GM21367 (cell line): ENCODE measurements at regions not wholly inside any gene's neighbourhood (a gene's known extent, or its start where the extent isn't known, plus 50 kb on each side); places are given as distances from the start of the nearest gene placed in this dataset.

Experiments used
- ATAC-seq: cut with Tn5 transposase; IDR thresholded peaks from one replicate; pipeline ENCODE4 v1.9.1; 2021; ENCODE audit not compliant: unreplicated experiment

DNA sequence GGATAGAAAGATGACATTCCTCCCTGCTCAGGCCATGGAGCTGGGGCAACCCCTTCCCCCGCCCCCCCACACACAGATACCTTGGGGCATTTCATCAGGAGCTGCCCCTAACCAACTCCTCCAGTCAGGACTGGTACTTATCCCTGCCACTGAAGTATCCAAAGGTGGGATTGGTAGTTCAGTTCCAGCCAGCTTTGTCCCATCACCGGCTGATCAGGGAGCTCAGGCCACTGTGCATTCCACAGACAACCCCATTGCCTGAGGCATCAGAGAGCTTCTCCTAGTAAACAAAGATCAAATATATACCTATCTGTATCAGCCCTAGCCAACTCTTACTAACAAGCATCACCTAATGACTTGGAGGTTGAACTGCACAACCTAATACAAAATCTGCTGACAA, 218.2 kb upstream of the FMR1 start:
- ATAC-seq = no peak

DNA sequence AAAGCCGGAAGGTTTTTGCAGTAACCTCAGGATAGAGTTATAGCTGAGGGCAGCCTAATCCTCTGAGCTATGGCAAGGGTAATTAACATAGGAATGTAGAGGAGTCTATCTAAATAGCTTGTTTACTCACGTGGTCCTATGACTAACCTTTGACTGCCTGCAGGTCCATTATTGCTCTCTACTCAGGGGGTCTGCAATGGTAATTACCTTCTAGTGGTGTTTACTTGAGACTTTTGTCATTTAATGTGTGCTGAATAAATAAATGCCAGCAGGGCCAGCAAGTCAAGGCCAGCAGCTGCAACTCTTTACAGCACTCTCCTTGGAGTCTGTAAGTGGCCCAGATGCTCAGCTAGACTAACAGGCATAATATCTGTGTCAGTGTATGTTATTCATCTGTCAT, 212.7 kb upstream of the FMR1 start:
- no peak for ATAC-seq

DNA sequence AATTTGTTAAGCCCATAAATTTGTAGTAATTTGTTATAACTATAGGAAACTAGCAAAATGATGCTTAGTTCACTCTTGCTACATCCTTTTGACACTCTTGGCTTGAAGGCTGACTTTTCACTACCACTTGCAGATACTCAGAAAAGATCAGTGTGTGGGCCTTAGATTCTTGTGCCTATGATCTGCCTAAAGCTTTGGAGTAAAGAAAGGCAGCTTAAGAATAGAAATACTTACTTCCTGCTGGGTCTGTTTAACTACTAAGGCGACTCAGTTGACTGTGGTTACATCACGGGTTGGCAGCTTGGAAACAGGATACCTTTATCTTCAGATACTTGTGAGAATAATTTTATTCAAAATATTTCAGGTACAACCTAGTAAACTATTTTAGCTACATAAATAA, 201.4 kb upstream of the FMR1 start:
- no peak for ATAC-seq

DNA sequence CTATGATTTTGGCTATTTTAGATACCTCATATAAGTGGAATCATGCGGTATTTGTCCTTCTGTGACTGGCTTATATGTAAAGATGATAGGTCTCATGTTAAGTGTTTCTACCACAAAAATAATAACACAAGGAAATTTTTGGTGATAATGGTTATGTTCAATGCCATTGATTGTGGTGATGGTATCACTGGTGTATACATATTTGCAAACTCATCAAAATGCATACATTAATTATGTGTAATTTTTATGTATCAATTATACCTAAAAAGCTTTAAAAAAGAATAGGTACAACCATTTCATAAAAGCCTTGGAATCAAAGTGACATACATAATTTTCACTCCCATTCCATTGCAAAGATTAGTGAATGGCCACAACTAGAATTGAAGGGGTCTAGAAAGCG, 178.3 kb upstream of the FMR1 start:
- ATAC-seq = no peak

DNA sequence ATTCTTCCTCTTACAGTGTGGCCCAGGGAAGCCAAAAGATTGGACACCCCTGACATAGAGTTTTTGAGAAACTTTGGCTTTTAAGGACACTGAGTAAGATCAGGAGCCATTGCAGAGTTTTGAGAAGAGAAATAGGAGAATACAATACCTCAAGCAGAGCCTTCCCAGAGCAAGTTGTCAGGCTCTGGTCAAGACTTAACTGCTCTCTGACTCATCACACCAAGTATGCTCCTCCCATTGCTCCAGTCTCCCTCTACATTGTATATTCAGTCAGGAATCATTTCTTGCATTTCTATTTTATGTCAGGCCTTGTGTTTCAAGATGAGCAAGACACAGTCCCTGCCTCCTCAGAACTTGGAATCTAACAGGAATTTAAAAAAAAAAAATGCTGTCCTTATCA, 176.4 kb upstream of the FMR1 start:
- no peak for ATAC-seq

DNA sequence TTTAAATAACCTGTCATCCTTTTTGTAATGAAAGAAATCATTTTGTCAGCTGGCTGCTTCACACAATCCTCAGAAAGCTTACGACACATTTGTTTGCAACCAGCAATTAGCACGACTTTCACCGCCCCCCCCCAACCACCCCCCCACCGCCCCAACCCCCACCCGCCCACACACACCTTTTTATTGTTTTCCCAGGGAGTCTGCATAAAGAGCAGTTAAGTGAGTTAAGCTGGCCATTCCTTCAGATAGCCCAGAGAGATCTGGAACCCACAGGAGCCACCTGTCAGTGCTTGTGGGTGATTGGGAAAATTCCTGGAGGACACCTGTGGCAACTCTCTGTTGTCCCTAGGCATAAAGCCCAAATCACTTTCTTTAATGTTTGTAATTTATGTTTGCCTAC, 175.7 kb upstream of the FMR1 start:
- ATAC-seq = no peak

DNA sequence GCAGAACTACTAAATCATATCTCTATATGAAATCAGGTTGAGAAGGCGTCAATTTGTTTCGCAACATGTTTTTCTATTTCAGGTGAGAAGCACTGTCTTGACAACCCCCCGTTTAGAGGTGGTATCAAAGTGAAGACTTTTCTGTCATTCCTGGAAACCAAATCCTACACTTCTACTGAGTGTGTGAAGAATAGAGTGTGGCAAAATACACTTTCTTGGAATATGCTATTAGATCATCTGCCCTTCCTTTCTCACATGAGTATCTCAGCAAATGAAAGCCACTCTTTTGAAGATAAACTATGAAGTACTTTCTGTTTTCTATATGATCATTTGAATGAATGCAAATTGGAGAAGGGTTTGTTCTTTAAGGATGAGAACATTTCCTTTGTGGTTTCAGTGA, 174.0 kb upstream of the FMR1 start:
- ATAC-seq = no peak

DNA sequence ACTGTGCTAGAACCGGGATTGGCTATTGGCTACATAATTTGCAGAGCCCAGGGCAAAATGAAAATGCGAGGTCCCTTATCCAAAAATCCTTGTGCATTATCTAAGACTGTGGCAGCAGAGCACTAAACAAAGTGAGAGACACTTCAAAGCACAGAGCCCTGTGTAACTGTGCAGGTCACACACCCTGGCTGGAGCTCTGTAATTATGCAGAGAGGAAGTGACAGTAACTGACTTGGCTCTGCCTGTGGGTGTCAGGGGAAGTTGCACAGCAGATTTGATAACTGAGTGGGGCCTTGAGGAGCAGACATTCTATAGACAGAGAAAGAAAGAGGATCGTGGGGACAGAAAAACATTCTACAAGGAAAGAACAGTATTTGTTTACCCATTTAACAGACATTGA, 173.5 kb upstream of the FMR1 start:
- ATAC-seq = no peak

DNA sequence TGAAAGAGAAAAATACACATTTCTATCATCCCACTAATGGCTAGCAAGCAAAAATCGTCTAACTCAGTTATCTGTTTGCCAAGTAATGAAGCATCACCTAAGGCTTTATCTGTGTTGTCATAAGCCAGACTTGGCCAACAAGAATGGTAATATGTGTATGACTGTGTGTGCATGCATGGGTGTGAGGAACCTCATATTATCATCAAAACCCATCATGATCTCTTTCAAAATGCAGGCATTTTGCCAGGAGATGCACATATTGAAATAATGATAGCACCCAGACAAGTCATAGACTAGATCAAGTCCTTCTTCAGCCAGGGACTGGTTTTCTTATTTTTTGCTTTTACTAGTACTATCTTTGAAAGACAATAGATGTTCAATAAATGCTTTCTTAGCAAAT, 172.5 kb upstream of the FMR1 start:
- ATAC-seq = no peak

DNA sequence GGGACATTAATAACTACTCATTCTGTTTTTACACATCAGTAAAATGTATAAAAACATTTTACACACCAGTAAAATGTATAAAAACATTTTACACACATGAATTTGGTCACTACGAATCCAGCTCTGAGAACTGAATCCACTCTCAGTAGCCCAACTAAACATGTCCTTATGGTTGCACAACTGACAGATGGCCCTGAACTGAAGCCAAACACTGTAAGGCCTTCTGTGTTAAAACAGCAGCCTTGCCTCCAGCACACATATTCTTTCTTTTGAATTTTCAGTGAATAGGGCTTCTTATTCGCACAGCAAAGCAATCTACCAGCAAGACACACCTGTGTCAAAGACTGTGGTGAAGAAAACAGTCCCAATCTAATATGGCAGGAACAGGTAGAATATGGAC, 169.9 kb upstream of the FMR1 start:
- ATAC-seq = no peak

DNA sequence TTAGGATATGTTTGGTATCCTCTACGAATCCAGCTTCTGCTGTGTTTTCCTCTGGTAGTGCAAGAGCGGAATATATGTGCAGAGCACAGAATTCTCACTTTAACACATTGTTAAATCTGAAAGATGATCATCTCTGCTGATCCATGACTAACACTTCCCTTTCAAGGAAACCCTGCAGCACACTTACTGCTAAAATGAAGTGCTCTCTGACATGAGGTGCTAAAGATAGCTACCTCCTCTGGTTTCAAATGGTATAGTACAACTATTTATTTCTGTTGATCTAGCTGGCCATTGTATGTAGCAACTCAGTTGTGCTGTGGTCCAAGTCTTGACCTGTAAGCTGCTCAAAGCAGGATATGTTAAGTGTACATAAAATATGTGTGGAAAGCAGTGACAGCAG, 162.4 kb upstream of the FMR1 start:
- no peak for ATAC-seq

DNA sequence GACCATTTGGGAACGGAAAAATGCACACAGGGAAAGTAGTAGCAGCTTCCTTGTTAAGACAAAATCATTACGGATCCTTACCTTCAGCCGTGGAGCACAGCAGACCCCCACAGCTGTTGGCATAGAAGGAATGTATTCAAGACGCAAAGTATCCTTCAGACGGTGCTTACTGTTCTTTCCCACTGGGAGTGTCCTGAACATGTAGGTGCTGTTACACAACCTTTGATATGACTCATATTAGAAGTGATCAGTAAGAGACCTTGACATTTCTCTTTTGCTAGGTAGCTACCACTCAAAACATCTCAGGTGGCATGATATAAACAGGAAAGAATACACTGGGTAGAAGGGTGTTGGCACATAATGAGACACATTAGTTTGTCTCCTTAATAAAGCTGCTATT, 154.0 kb upstream of the FMR1 start:
- no peak for ATAC-seq

DNA sequence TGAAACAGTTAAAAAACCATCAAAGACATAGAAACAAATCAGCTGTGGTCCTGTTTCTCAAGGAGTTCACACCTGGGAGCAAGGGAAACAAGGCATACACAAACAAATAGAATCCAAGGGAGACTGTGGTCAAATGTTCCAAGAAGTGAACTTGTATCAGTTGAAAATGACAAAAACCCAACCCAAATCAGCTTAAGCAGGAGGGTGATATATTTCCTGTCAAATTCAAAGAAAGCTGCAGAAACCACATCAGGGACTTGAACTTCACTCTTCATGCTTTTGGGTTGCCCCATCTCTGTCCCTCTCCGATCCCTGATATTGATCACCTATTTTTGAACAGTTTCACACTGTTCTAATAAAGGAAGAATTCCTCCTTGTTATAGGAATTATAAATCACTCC, 148.6 kb upstream of the FMR1 start:
- no peak for ATAC-seq

DNA sequence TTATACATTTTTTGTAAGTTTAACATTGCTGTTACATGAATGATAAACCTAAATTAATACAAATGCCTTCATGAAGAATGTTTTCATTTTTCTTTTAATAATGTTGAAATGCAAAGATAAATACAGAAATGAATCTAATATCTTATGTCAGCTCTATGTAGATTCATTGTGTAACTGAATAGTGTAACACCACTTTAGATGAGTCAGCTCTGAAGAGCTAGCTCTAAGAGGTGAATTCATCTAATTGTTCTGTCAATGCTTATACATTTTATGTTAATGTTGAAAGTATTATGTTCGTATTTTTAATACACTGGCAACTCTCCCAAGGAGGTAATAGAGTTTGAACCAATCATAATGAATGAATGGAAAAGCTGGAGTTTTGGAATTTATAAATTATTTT, 146.9 kb upstream of the FMR1 start:
- no peak for ATAC-seq

DNA sequence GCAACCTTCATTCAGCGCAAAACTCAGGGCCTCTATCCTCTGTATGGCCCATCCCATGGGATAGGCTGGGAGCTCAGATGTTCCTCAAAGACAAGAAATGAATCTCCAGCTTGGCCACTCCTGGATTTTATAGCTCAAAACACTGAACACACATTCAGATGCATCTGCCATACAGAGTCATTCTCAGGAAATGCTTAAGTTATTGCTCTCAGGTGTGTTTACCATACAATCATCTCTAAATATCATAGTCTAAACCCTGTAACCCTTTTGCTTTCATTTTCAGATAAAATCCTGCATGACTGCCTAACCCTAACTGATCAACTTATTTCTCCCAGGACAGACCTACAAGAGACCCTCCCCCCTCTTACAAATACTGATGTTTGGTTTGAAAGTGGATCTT, 140.9 kb upstream of the FMR1 start:
- no peak for ATAC-seq

DNA sequence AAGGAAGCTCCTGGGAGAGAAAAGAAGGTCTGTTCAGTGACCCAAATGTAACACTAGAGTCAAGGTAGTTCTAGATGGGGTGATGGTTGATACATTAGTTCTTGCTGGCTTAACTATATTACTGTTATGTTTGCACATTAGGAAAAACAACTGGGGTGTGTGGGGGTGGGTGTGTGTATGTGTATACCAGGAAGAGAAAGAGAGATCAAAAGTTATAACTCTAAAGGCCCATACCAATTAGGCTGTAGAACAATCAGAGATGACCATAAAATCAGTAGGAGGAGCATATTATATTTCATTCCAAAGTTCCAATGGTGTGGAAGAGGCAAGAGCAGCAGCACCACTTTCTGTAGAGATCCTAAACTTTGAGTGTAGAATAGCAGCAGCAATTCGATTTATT, 134.7 kb upstream of the FMR1 start:
- ATAC-seq = no peak

DNA sequence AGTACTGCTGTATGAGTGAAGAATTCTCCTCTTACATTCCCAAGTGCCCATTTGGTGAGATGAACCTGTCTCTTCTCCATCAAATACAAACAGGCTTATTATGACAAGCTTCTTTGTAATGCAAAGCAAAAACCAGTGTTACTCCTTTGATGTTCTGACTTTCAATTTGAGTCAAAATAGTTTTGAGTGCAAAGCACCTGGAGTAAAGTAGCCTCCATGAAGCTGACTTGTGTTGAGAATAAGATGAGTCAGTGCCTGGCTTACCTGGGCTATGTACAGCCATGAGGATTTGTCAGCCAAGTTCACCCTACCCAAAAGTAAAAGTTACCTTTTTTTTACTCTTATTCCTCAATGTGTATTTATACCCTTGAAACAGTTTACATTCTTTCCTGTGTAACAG, 132.5 kb upstream of the FMR1 start:
- ATAC-seq = no peak

DNA sequence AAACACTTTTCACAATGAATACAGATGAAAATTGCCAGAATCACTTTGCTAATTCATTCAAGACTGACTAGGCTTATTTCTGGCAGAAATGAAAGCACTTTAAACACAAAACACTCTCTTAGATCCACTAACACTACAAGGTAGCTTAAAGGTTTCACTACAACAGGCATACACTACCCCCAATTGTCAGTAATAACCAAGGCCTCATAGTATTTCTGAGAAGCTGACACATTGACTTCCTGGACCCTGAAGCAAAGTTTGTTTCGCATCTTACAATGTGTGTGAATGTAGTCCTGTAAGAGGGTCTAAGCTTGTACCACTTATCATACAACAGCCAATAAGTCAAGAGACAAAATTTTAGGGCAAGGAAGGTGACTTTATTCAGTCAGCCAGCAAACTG, 129.9 kb upstream of the FMR1 start:
- no peak for ATAC-seq

DNA sequence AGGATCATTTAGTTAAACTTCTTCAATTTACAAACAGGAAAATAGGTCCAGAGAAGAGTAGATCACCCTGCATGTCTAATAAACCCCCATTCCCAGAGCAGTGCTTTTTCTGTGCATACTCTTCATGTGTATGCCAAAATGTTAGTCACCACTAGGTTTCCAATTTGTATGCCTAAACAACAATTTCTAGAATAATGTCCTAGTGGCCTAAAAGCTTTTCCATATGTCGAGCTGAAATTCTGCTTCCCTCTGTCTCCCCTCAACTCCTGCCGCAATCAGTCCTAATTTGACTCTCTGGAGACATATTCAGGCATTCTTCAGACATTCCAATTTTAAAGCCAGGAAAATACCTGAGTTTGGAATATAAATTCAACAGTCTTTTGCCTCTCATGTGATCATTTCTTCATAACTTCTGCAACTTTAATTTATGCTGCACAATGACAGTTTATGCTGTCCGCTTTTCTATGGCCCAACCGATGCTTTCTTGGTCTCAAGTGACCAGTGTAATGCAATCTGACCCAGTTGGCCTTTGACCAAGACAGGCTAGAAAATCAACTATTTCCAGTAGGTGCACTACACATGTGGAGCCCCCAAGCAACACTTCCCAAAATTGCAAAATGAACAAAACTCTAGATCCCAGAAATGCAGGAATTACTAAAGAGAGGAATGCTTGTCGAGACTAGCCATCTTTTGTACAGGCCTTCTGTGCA, 122.9 kb upstream of the FMR1 start:
- ATAC-seq = no peak

DNA sequence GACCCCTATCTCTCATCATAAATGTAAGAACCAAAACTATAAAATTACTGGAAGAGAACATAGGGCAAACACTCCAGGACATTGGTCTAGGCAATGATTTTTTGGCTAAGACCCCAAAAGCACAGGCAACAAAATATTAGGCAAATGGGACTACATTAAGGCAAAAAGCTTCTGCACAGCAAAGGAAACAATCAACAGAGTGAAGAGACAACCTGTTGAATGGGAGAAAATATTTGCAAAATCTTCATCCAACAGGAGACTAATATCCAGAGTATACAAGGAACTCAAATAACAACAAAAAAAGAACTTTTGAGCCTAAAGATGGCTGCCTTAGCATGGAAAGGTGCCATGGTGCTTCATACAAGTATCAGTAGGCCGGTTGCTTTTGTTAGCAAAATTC, 111.1 kb upstream of the FMR1 start:
- ATAC-seq = no peak

DNA sequence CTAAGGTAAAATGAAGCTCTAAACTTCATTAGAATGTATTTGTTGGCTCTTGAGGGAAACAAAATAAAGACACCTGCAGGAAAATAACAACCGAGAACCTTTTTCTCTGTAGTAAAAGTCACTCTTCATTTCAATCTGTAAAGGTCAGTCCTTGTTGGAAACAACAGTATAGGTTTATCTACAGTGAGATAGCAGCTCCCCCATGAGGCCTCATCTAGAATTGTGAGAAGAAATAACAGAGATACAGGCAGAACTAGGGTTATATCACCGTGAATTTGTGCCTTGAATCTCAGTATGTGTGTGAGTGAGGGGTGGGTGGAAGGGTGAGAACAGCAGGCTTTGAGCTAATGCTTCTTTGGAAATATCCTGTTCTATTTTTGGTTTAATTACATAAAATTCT, 107.8 kb upstream of the FMR1 start:
- ATAC-seq = no peak

DNA sequence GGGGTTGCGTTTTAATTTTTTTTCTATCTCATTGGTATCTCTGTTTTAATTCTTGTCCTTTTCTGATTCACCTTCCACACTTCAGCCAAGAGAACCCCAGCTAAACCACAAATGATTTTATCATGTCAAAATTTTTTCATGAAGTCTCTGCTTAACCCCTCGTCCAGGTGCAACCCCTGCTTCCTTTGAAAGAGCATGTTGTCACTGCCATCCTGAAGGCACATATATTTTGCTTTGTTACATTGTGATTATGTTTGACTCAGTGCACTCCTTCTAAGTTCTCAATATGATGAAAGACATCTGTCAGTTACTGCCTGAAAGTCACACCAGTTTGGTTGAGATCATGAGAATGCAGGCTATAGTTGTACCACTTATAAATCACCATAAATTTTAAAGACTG, 99.9 kb upstream of the FMR1 start:
- no peak for ATAC-seq

DNA sequence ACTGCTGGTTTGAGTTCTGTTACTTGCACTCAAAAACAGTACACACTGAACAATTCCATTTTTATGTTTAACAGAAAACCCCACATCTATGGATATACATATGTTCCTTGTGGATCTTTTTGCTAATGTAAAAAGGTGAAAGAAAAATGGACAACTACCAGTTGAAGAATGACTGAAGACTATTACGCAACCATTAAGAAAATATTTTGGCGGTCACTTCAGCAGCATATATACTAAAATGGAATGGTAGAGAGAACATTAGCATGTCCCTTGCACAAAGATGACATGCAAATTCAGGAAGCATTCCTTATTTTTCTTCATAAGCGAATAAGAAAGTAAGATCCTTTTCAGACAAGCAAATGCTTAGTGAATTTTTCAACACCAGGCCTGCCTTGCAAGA, 84.6 kb upstream of the FMR1 start:
- ATAC-seq = no peak

DNA sequence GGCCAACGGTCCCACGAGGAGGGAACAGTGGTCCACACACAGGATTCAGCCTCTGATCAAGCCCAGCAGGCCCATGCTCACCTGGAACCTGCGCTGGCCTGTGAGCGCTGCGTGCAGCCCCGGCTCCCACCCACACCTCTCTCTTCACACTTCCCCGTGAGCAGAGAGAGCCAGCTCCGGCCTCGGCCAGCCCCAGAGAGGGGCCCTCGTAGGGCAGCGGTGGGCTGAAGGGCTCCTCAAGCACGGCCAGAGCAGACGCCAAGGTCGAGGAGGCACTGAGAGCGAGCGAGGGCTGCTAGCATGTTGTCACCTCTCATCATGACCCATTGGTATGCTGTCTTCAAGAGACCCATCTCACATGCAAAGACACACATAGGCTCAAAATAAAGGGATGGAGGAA, 83.0 kb upstream of the FMR1 start:
- ATAC-seq = no peak
